ENCODE measurements at regions not wholly inside any gene's neighbourhood (a gene's known extent, or its start where the extent isn't known, plus 50 kb on each side); places are given as distances from the start of the nearest gene placed in this dataset.

DNA sequence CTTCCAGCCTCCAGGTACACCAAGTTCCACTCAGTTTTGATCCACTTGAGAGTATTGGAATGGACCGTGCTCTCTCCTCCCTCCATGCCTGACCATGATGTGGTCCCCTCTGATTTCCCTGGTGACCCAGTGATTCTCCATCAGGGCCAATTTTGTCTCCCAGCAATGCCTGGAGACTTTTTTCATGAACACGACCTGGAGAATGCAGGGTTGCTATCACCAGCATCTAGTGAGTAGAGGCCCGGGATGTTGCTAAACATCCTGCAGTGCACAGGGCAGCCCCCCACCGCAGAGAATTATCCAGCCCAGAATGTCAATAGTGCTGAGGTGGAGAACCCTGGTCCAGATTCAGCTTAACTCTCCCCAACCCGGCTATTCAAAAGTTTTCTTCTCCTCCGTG, 134.0 kb upstream of the RREB1 start:
- no peaks in the 10 kb centered on the region for H3K4me1 ChIP-seq (ENCODE audit: control insufficient read depth, extremely low read depth, insufficient read depth, low read length)
- POLR2A ChIA-PET, result no interaction called here
- H3K9me1 ChIP-seq (replicated peaks; ENCODE audit: control insufficient read depth, extremely low read depth, insufficient read depth, low read length), result no peaks in the 10 kb centered on the region
- DNase-seq (ENCODE audit: low read depth, low spot score) (no peak), FAIRE-seq (no peak)
- no peaks in the 10 kb centered on the region for H4K20me1 ChIP-seq (replicated peaks; ENCODE audit: control insufficient read depth, extremely low read depth, insufficient read depth, low read length)
- CTCF ChIA-PET, result no interaction called here
- no peak overlapping the region for H2AFZ ChIP-seq (ENCODE audit: low read depth, low read length)
- no peaks in the 10 kb centered on the region for H3K36me3 ChIP-seq (ENCODE audit: control insufficient read depth in 2 of 2, extremely low read depth in 1 of 2, insufficient read depth in 2 of 2, low read length in 2 of 2)
- H3K4me3 ChIP-seq (replicated peaks in 1 of 3; ENCODE audit: insufficient read depth in 1 of 3, low read depth in 1 of 3, low read length in 3 of 3), result no peak overlapping the region
- H3K9me3 ChIP-seq (replicated peaks; ENCODE audit: control insufficient read depth, insufficient read depth, low read length), result no peaks in the 10 kb centered on the region
- peaks cover 0 to 4% of the 10 kb centered on the region in 2 experiments for H3K27me3 ChIP-seq (ENCODE audit: control insufficient read depth in 2 of 2, insufficient read depth in 2 of 2, low read length in 2 of 2)
- no peak for TF ChIP-seq POLR2A (IDR thresholded peaks at IDR 0.05; ENCODE audit: low read depth, low read length)
- TF ChIP-seq, protein P1, sequence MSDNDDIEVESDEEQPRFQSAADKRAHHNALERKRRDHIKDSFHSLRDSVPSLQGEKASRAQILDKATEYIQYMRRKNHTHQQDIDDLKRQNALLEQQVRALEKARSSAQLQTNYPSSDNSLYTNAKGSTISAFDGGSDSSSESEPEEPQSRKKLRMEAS (IDR thresholded peaks at IDR 0.05; ENCODE audit: insufficient read depth, insufficient read length), result no peak
- TF ChIP-seq GATA2 (IDR thresholded peaks at IDR 0.05; ENCODE audit: insufficient read depth, insufficient read length, low read depth, low read length), result no peak
- TF ChIP-seq CTCF (IDR thresholded peaks at IDR 0.05; ENCODE audit: extremely low read depth in 1 of 2, insufficient read depth in 1 of 2, low read depth in 1 of 2, low read length in 2 of 2), result no peak
- no peak for TF ChIP-seq FOS (IDR thresholded peaks at IDR 0.05; ENCODE audit: borderline replicate concordance, insufficient read depth, low read length)
- no peak for TF ChIP-seq EZH2 (IDR thresholded peaks at IDR 0.05; ENCODE audit: borderline replicate concordance, low read depth, low read length, severe bottlenecking)
- no peak for TF ChIP-seq POLR2AphosphoS5 (IDR thresholded peaks at IDR 0.05; ENCODE audit: insufficient read depth, low read depth, low read length)
- TF ChIP-seq MYC (IDR thresholded peaks at IDR 0.05; ENCODE audit: low read depth, low read length), result no peak
- no peak for TF ChIP-seq JUN (IDR thresholded peaks at IDR 0.05; ENCODE audit: borderline replicate concordance, insufficient read depth, insufficient read length, low read depth)
- H3K9ac ChIP-seq (replicated peaks; ENCODE audit: extremely low read depth, insufficient read depth, low read length), result no peak overlapping the region
- no TSS peak for BruUV-seq (replicated peaks)
- H3K4me2 ChIP-seq (ENCODE audit: insufficient read depth, low read length), result no peak overlapping the region
- dilution Hi-C loops (cut with MboI; ENCODE audit: extremely low pct_ligation_motif_present, low sequenced_read_pairs) (no loop called here), intact Hi-C loops (cut with micrococcal nuclease) (no loop called here)
- no peak overlapping the region for H3K27ac ChIP-seq (ENCODE audit: insufficient read depth, low read depth, low read length)
- H3K79me2 ChIP-seq (ENCODE audit: control insufficient read depth, insufficient read depth, low read length), result no peaks in the 10 kb centered on the region
